NCI-H2029 treated with DMSO at 0.1 percent for 48 hours (cell line): ENCODE measurements at regions not wholly inside any gene's neighbourhood (a gene's known extent, or its start where the extent isn't known, plus 50 kb on each side); places are given as distances from the start of the nearest gene placed in this dataset.
A peak's percentile ranks its signal among the peaks of the same experiment; 100 is the strongest.
"Not testable (repeated sequence)": the region's sequence is repeated elsewhere in the genome, so short reads cannot be mapped to it uniquely, and the experiment has no call there.

Source experiments
- DNase-seq: peaks from one replicate; lab custom pipeline; 2025; lab: John Stamatoyannopoulos, UW

DNA sequence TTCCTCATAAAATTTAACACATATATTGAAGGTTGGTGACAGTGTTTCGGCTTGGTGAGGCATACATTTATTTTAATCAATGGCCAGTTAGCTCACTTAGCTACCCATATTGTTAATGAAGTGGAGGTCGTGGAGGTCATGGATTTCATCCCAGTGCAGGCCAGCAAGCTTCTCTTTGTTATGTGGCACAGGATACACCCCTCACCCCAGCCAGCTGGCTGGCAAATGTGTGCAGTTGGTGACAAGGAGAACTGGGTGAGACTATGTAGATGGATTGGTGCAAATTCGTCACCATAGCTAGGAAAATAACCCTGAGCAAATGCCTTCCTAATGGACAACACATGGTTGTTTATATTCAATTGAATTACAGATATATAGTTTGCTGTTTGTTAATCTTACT lies 50.5 kb upstream of the FOXP2 start:
- DNase-seq = no peak

GRCh38 chr7:114363292-114363691 lies 51.3 kb upstream of the FOXP2 start:
- DNase-seq = no peak

DNA sequence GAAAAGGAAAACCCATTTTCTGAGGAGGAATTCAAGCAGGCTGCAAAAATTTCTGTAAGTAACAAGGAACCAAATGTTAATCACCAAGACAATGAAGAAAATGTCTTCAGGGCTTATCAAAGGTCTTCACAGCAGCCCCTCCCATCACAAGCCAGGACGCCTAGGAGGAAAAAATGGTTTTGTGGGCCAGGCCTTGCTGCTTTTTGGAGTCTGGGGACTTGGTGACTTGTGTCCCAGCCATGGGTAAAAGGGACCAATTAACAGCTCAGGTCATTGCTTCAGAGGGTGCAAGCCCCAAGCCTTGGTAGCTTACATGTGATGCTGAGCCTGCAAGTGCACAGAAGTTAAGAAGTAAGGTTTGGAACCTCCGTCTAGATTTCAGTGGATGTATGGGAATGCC lies 55.7 kb upstream of the FOXP2 start:
- no peak for DNase-seq

- DNase-seq = no peak
Measured at GRCh38 chr7:114356133-114356532, 58.5 kb upstream of the FOXP2 start.

GRCh38 chr7:114354306-114354705 lies 60.3 kb upstream of the FOXP2 start:
- no peak for DNase-seq

DNA sequence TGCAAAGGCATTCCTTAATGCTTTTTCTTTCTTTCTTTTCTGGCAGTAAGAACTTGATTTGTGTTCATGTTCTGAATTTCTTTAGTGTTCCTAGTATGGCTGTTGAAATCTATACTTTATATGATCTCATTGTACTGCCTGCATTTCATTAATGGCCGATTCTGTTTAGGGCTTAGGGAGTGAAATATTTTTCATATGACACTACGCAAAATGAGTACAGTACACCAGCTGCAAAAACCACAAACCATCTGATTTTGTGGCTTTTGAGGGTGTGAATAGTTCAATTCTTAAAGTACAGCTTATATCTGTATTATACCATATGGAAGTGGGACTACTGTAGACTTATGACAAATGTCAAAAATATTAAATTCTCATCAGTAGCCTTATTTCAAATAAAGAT lies 69.1 kb upstream of the FOXP2 start:
- no peak for DNase-seq

- no peak for DNase-seq
Measured at GRCh38 chr7:114343949-114344708, 70.5 kb upstream of the FOXP2 start.

DNA sequence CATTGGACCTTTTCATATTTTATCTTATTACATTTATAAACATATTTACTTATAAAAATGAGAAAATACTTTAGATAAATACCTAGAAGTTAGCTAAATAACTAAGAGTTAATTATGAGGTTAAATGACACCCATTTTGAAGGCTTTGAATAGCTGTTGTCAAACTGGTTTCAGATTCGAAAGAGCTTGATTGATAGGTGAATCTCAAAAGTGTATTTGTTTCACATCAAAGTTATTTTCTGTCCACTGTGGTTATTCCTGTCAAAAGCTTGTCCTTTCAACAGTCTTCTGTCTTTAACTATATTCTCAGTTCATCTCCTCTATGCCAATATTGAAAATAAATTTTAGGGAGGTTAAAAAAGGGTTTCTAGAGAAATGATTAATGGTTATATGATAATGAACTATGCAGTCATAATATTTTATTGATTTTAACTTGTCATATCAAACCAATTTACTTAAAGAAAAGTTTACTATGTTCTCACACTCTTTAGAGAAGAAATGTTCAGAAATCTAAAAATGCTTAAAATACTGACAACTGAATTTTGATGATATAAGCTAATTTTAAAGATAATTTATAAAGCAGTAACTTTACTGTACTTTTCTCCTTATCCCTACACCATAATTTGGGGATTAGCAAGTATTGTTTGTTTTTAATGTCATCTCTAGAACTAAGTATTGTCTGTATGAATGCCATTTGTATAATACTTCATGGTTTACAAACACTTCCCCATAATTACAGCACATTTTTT lies 72.0 kb upstream of the FOXP2 start:
- no peak for DNase-seq

DNA sequence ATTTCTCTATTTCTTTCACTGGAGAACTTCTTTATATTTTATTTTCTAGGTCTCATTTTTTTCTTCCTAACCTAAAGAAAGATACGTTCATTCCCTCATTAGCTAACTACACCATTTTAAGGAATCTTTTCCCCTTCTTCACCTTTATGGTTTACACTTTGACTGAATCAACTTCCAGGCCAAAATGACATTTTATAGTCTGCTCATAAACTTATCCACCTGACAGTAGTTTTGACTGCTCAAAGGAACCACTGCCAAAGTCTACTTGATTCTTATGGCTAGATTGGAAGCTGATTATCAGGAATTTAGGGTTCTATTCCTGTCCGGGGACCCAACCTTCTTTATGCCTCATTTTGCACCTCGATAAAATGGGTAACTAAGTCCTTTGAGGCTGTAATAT lies 73.0 kb upstream of the FOXP2 start:
- no peak for DNase-seq

DNA sequence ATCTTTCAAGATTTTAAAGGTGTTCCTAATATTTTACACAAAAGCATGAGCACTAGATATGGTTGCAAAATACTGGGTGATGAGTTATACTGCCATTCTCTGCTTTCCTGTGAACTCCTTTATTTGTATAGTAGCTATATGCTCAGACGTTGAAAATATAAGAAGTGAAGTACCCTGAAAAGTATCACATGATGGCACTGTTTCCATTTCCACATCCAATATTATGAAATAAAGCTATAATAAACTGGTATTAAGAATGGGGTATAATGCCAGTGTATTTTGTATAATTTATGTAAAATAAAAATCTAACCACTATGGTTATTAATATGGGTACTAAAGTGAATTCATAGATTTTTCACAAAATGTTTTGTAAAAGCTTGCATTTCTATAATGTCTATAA lies 79.6 kb upstream of the FOXP2 start:
- no peak for DNase-seq

DNA sequence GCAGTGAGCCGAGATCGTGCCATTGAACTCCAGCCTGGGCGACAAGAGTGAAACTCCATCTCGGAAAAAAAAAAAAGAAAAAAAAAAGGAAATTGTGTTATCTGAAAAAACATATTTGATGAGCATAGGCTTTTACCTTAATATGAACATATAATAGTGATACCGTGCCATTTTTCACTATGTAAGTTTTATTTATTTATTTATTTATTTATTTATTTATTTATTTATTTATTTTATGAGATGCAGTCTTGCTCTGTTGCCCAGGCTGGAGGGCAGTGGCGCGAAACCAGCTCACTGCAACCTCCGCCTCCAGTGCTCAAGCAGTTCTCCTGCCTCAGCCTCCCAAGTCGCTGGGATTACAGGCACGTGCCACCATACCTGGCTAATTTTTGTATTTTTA lies 85.2 kb upstream of the FOXP2 start:
- DNase-seq = not testable (repeated sequence)

DNA sequence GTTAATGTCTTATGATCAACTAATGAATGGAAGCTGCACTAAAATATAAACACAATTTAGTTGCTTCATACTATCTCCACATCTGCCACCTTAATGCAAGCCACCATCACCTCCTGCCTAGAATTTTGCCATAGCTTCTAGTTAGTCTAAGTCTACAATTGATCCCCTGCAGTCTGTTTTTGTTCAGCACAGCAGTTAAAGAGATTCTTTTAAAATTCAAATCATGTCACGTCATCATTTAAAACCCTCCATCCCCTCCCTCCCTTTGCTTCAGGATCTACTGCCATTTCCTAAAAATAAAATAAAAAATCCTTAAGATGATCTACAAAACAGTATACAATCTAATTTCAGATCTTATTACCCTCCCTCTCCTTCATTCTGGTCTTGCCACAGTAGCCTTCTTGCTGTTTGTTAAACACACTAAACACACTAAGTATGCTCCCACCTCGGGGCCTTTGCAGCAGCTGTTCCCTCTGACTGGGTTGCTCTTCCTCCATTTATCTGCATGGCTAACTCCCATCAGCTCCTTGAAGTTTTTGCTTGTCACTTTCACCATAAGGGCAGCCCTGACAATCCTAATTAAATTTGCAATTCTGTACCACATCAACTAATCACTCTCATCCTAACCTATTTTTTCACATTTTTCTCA lies 97.0 kb upstream of the FOXP2 start:
- no peak for DNase-seq

DNA sequence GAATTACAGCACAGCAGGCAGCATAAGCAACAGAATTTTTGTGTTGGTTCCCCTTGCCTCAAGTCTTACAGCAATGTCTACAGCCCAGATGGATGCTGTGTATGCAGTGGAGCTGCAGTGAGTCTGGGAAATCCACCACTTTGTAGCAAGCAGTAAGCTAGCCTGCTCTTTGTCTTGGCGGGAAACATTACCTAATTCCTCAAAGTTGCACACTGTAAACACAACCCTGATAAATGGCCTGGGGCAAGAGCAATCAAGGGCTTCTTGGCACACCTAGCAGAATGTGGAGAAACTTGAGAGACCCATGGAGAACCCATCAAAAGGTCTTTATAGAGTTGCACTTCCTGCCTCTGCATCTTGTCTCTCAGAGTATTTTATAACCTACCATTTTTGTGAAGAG lies 102.0 kb upstream of the FOXP2 start:
- DNase-seq = no peak

GRCh38 chr7:114310345-114311110 lies 104.1 kb upstream of the FOXP2 start:
- DNase-seq = peak; percentile 28

GRCh38 chr7:114309729-114310128 lies 104.9 kb upstream of the FOXP2 start:
- DNase-seq = no peak

- no peak for DNase-seq
Measured at GRCh38 chr7:114303301-114303700, 111.3 kb upstream of the FOXP2 start.

GRCh38 chr7:114302858-114303257 lies 111.8 kb upstream of the FOXP2 start:
- DNase-seq = no peak

DNA sequence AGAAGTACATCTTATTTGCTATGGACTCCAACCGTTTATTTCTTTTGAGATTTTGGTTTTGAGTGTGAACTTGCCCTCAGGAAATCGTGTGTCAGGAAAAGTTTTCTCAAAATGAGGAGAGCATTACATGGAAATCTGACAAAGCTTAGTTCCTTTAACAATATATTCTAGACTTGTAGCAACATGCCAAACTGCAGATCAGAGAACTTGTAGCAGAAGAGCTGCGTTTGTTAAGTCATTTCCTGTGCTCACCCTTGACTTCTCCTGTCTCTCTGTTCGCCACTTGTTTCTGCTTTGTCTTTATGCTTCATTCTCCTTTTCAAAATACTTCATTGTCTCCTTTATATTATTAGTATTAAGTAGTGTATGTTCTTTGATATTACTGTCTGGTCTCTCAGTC lies 116.6 kb upstream of the FOXP2 start:
- DNase-seq = no peak

DNA sequence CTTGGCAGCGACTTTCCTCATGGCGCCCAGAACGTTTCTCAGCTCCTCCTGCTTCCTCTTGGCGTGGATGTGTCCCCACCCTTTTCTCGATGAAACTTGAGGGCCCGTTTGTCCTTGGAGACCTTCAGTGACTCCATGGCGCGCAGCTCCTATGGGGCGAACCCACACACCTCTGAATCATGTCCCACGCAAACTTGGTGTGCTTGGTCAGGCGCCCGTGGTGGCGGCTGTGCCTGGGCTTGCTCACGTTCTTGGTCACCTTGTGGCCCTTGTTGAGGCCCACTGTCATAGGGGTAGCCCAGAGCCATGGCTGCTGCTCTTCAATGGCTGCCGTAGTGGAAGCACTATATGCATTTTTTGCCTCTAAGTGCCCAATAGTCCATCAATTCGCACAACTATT lies 117.5 kb upstream of the FOXP2 start:
- DNase-seq = no peak

GRCh38 chr7:114295522-114295921 lies 119.1 kb upstream of the FOXP2 start:
- DNase-seq = no peak

- no peak for DNase-seq
Measured at GRCh38 chr7:114294036-114294435, 120.6 kb upstream of the FOXP2 start.

DNA sequence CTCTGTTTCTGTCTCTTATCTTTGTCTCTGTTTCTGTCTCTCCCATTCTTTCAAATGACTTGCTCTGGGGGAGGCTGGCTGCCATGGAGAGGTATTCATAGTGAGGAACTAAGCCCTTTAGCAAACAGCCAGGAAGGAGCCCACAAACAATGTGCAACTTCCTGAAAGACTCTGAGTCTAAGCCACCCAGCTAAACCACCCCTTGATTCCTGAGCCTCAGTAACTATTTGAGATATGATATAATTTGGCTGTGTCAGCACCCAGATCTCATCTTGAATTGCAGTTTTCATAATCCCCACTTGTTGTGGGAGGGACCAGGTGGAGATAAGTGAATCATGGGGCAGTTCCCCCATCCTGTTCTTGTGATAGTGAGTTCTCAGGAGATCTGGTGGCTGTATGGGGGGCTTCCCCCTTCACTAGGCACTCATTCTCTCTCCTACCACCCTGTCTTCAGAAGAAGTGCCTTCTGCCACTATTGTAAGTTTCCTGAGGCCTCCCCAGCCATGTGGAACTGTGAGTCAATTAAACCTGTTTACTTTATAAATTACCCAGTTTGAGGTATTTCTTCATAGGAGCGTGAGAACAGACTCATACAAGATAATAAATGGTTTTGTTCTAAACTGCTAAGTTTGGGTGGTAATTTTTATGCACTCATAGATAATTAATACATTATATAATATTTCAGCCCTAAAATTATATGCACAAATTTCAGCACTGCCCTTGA lies 121.2 kb upstream of the FOXP2 start:
- no peak for DNase-seq
